Prostate gland (tissue), 2 donors: ENCODE measurements at regions not wholly inside any gene's neighbourhood (a gene's known extent, or its start where the extent isn't known, plus 50 kb on each side); places are given as distances from the start of the nearest gene placed in this dataset.

Experiments used
- DNase-seq: peaks from one replicate; pipeline ENCODE4 v3.0.0-alpha.2; 2019; ENCODE audit warnings: low spot score
- H3K27ac ChIP-seq, 2 donors: fragments of 200-600 bp; sonication (generic); 2 replicates each; pipeline ENCODE4 v1.5.1; 2017 to 2019
- H3K27me3 ChIP-seq: fragments of 200-600 bp; sonication (generic); replicated peaks from 2 replicates; pipeline ENCODE4 v1.5.1; 2019; ENCODE audit not compliant: insufficient read depth
- H3K36me3 ChIP-seq, 2 donors: fragments of 200-600 bp; sonication (generic); 1 replicate in 1 of 2; 2 replicates in 1 of 2; pipeline versions ENCODE4 v1.5.1 to v1.8.1; 2017 to 2019
- H3K4me1 ChIP-seq: fragments of 200-600 bp; sonication (generic); replicated peaks from 2 replicates; pipeline ENCODE4 v1.5.1; 2019
- H3K4me3 ChIP-seq, 2 donors: fragments of 200-600 bp; sonication (generic); 2 replicates each; pipeline ENCODE4 v1.5.1; 2017 to 2019
- H3K9me3 ChIP-seq: fragments of 200-600 bp; sonication (generic); 2 replicates; pipeline ENCODE4 v1.5.1; 2017
- POLR2A ChIP-seq: fragments of 450-650 bp; IDR thresholded peaks from one replicate; pipeline ENCODE4 v1.6.1; 2016; ENCODE audit warnings: antibody characterized with exemption, mild to moderate bottlenecking
- POLR2AphosphoS5 ChIP-seq: sonication (generic); formaldehyde crosslinking; IDR thresholded peaks from one replicate; pipeline ENCODE4 v1.6.1; 2017; ENCODE audit warnings: antibody characterized with exemption
- WGBS: methylation state at CpG from one replicate; pipeline ENCODE4 v1.1.5; 2018; 5-methylcytosine and 5-hydroxymethylcytosine counted together
- intact Hi-C: fragments of 100-400 bp; cut with DNase I; formaldehyde crosslinking; loops from one replicate; pipeline ENCODE4 v1.14.2; 2022
- TF ChIP-seq, protein P1 (sequence below), 4 experiments: fragments of 200-600 bp in 2 of 4; fragments of 450-650 bp in 2 of 4; sonication (generic) in 2 of 4; IDR thresholded peaks; 1 replicate in 3 of 4; 2 replicates in 1 of 4; pipeline ENCODE4 v1.5.1; 2016 to 2019; ENCODE audit warnings: antibody characterized with exemption in 4 of 4, mild to moderate bottlenecking in 2 of 4, moderate library complexity in 2 of 4

DNA sequence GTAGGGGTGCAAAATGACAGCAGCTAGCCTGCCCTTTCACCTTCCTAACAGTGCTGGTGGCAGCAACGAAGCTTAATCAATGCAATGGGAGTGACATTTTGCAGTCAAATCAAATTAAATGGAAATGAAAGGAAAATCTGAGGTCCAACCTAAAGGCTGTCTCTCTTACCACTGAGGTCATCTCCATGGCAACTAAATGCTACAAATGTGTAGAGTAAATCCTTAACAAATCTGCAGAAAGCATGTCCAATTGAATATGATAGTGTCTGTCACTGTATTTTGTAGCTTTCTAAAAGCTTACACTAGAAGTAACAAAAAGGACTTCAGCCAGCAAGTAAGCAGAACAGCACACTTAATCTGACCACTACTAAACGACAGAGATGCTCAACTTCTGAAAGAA, 488.8 kb downstream of the BCAT1 start:
- DNase-seq = no peak
- 92% methylated on average over 2 of the region's 2 CpGs for WGBS
- H3K36me3 ChIP-seq = no peaks in the 10 kb centered on the region
- no peak overlapping the region for H3K4me3 ChIP-seq
- H3K4me1 ChIP-seq = no peaks in the 10 kb centered on the region
- intact Hi-C loops = no loop called here
- H3K9me3 ChIP-seq = no peaks in the 10 kb centered on the region
- no peak for TF ChIP-seq POLR2A
- no peak for TF ChIP-seq POLR2AphosphoS5
- TF ChIP-seq, protein P1, sequence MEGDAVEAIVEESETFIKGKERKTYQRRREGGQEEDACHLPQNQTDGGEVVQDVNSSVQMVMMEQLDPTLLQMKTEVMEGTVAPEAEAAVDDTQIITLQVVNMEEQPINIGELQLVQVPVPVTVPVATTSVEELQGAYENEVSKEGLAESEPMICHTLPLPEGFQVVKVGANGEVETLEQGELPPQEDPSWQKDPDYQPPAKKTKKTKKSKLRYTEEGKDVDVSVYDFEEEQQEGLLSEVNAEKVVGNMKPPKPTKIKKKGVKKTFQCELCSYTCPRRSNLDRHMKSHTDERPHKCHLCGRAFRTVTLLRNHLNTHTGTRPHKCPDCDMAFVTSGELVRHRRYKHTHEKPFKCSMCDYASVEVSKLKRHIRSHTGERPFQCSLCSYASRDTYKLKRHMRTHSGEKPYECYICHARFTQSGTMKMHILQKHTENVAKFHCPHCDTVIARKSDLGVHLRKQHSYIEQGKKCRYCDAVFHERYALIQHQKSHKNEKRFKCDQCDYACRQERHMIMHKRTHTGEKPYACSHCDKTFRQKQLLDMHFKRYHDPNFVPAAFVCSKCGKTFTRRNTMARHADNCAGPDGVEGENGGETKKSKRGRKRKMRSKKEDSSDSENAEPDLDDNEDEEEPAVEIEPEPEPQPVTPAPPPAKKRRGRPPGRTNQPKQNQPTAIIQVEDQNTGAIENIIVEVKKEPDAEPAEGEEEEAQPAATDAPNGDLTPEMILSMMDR (IDR thresholded peaks at IDR 0.05) = no peak
- H3K27ac ChIP-seq = no peak overlapping the region
- H3K27me3 ChIP-seq = no peaks in the 10 kb centered on the region

DNA sequence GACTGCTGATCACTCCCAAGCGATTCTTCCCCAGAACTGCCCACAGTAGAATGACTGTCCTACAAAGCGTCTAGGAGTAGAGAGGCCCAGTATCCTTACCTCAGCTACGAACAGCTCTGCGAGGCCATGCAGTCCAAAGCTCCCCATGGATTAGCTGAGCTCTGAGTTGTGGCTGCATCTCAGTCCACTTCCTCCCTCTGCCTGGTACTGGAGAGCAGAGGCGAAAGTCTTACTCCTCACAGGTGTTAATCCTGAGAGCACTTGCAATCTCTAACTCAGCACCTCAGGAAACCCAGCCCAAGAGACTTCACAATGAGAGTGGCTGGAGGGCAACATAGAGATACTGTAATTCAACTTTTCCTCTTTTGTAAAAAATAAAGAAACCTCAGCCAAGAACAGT, 493.1 kb downstream of the BCAT1 start:
- intact Hi-C loops = no loop called here
- TF ChIP-seq, protein P1 (IDR thresholded peaks at IDR 0.05) = no peak
- TF ChIP-seq POLR2AphosphoS5 (no peak), POLR2A (no peak)
- H3K27me3 ChIP-seq = no peaks in the 10 kb centered on the region
- no peak overlapping the region for H3K4me3 ChIP-seq
- no peaks in the 10 kb centered on the region for H3K36me3 ChIP-seq
- 99% methylated on average over 5 of the region's 5 CpGs for WGBS
- H3K9me3 ChIP-seq = no peaks in the 10 kb centered on the region
- H3K27ac ChIP-seq = no peak overlapping the region
- H3K4me1 ChIP-seq = no peaks in the 10 kb centered on the region
- DNase-seq = no peak

DNA sequence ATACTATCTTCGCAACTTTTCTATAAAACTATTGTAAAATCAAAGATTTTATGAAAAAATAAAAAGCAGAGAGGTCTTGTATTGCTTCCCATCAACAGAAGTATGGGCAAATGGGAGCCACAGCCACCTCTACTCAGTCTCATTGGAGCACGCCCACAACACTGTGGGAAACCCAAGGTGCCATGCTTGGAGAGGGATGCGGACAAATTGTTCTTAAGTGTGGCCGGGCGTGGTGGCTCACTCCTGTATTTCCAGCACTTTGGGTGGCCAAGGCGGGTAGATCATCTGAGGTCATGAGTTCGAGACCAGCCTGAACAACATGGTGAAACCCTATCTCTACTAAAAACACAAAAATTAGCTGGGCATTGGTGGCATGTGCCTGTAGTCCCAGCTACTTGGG, 498.2 kb upstream of the SOX5 start:
- Histone ChIP-seq H3K4me1 (no peaks in the 10 kb centered on the region), H3K36me3 (no peaks in the 10 kb centered on the region), H3K4me3 (no peak overlapping the region), H3K9me3 (no peaks in the 10 kb centered on the region), H3K27ac (no peak overlapping the region), H3K27me3 (no peaks in the 10 kb centered on the region)
- WGBS = 97% methylated on average over 7 of the region's 7 CpGs
- no peak for TF ChIP-seq POLR2AphosphoS5
- TF ChIP-seq POLR2A = no peak
- TF ChIP-seq, protein P1 (IDR thresholded peaks at IDR 0.05) = no peak
- DNase-seq = no peak
- intact Hi-C loops = no loop called here

DNA sequence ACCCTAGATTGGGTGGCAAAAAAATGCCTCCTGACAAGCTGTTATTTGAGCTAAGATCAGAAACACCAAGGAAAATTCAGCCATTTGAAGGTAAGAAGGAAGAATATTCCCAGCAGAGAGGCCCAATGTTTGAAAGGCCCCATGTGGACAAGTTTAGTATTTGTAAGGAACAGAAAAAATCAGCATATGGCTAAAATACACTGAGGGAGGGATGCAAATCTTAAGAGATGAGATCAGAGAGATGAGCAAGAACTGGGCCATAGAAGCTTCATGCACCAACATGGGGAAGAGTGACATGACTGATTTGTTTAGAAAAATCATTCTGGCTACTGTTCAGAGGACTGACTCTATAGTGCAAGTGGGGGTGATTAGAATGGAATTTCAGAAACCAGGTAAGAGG, 496.8 kb upstream of the SOX5 start:
- Histone ChIP-seq H3K27me3 (no peaks in the 10 kb centered on the region), H3K4me3 (no peak overlapping the region), H3K4me1 (no peaks in the 10 kb centered on the region), H3K27ac (no peak overlapping the region), H3K9me3 (no peaks in the 10 kb centered on the region), H3K36me3 (no peaks in the 10 kb centered on the region)
- DNase-seq = no peak
- TF ChIP-seq, protein P1 (IDR thresholded peaks at IDR 0.05) = no peak
- TF ChIP-seq POLR2A (no peak), POLR2AphosphoS5 (no peak)
- intact Hi-C loops = no loop called here

DNA sequence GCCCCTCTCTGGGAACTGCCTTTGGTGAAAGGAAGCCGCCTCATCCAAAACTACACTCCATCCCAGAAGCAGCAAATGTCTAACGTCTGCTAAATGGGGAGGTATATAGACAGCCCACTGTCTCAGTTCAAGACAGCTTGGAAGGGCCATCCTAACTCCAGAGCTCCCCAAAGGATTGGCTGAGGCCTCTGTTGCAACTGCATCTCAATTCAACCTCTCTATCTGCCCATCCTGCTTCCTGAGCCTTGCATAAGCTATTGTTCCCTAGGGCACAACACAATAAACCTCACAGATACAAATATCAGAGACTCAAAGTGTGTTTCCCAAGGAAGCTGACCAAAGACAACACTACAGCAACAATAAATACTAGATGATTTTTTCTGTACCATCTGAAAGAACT, 495.2 kb upstream of the SOX5 start:
- no peak for DNase-seq
- intact Hi-C loops = no loop called here
- no peaks in the 10 kb centered on the region for H3K27me3 ChIP-seq
- TF ChIP-seq, protein P1 (IDR thresholded peaks at IDR 0.05) = no peak
- TF ChIP-seq POLR2A (no peak), POLR2AphosphoS5 (no peak)
- WGBS = 91% methylated on average over 2 of the region's 2 CpGs
- no peaks in the 10 kb centered on the region for H3K9me3 ChIP-seq
- H3K27ac ChIP-seq = no peak overlapping the region
- H3K4me1 ChIP-seq = no peaks in the 10 kb centered on the region
- H3K4me3 ChIP-seq = no peak overlapping the region
- H3K36me3 ChIP-seq = no peaks in the 10 kb centered on the region
